ENCODE measurements at regions not wholly inside any gene's neighbourhood (a gene's known extent, or its start where the extent isn't known, plus 50 kb on each side); places are given as distances from the start of the nearest gene placed in this dataset.

- ATAC-seq = no peak
- Histone ChIP-seq H3K4me2 (no peak overlapping the region), H4K20me1 (replicated peaks; ENCODE audit: insufficient read depth) (no peaks in the 10 kb centered on the region), H3K4me3 (no peak overlapping the region), H3K9me2 (ENCODE audit: insufficient read depth) (no peaks in the 10 kb centered on the region), H3K27ac (ENCODE audit: low read depth) (no peak overlapping the region), H3K36me3 (ENCODE audit: insufficient read depth) (no peaks in the 10 kb centered on the region), H3K79me2 (replicated peaks; ENCODE audit: insufficient read depth) (no peaks in the 10 kb centered on the region), H3K4me1 (ENCODE audit: insufficient read depth) (no peaks in the 10 kb centered on the region), H2AFZ (no peak overlapping the region), H3F3A (replicated peaks; ENCODE audit: low read depth) (no peaks in the 10 kb centered on the region), H3K27me3 (ENCODE audit: insufficient read depth) (no peaks in the 10 kb centered on the region)
- no peaks in the 10 kb centered on the region; the same call in 2 of the 3 replicates for H3K9me3 Mint-ChIP-seq
- no peak for DNase-seq (ENCODE audit: low spot score)
- H3K27ac Mint-ChIP-seq = no peak overlapping the region
- peaks cover 3% of the 10 kb centered on the region for H3K27me3 Mint-ChIP-seq (ENCODE audit: insufficient read depth, low read depth, poor library complexity)
- no peak overlapping the region for H3K4me3 Mint-ChIP-seq
- no peaks in the 10 kb centered on the region for H3K36me3 Mint-ChIP-seq (ENCODE audit: low read depth)
- peak; percentile 72 for TF ChIP-seq ZNF331 (CRISPR knock-in tag; IDR thresholded peaks at IDR 0.05; ENCODE audit: low read depth)
- no peak for TF ChIP-seq JUNB (IDR thresholded peaks at IDR 0.05; ENCODE audit: unreplicated experiment)
- H3K4me1 Mint-ChIP-seq = peaks cover 6% of the 10 kb centered on the region
Measured at GRCh38 chr20:40008177-40008576, 680.9 kb downstream of the MAFB start.

- Mint-ChIP-seq H3K27ac (no peak overlapping the region), H3K36me3 (ENCODE audit: low read depth) (no peaks in the 10 kb centered on the region), H3K27me3 (ENCODE audit: insufficient read depth, low read depth, poor library complexity) (peaks cover 3% of the 10 kb centered on the region), H3K4me1 (peaks cover 17% of the 10 kb centered on the region), H3K9me3 (no peaks in the 10 kb centered on the region; the same call in 2 of the 3 replicates), H3K4me3 (no peak overlapping the region)
- Histone ChIP-seq H3K27ac (ENCODE audit: low read depth) (no peak overlapping the region), H3K4me1 (ENCODE audit: insufficient read depth) (peaks cover 5% of the 10 kb centered on the region), H3K27me3 (ENCODE audit: insufficient read depth) (no peaks in the 10 kb centered on the region), H3F3A (replicated peaks; ENCODE audit: low read depth) (no peaks in the 10 kb centered on the region), H3K79me2 (replicated peaks; ENCODE audit: insufficient read depth) (no peaks in the 10 kb centered on the region), H3K9me2 (ENCODE audit: insufficient read depth) (no peaks in the 10 kb centered on the region), H3K4me3 (no peak overlapping the region), H4K20me1 (replicated peaks; ENCODE audit: insufficient read depth) (no peaks in the 10 kb centered on the region), H2AFZ (no peak overlapping the region), H3K36me3 (ENCODE audit: insufficient read depth) (no peaks in the 10 kb centered on the region), H3K4me2 (no peak overlapping the region)
- DNase-seq (ENCODE audit: low spot score) (no peak), ATAC-seq (no peak)
- TF ChIP-seq CREB1 (CRISPR knock-in tag; IDR thresholded peaks at IDR 0.05; ENCODE audit: low read depth) (no peak), JUNB (IDR thresholded peaks at IDR 0.05; ENCODE audit: unreplicated experiment) (no peak), EZH2 (IDR thresholded peaks at IDR 0.05; ENCODE audit: low read depth, unreplicated experiment) (no peak), ZNF462 (CRISPR knock-in tag; IDR thresholded peaks at IDR 0.05) (no peak), ZNF331 (CRISPR knock-in tag; IDR thresholded peaks at IDR 0.05; ENCODE audit: low read depth) (no peak), REST (IDR thresholded peaks at IDR 0.05; ENCODE audit: unreplicated experiment) (no peak), POLR2AphosphoS5 (IDR thresholded peaks at IDR 0.05; ENCODE audit: low read depth) (no peak), EZH2phosphoT487 (IDR thresholded peaks at IDR 0.05; ENCODE audit: unreplicated experiment) (no peak), NANOG (IDR thresholded peaks at IDR 0.05; ENCODE audit: borderline replicate concordance) (no peak), CTCF (conservative IDR thresholded peaks at IDR 0.05; ENCODE audit: low read depth in 2 of 2) (no peak)
Measured at GRCh38 chr20:40006168-40006860, 682.7 kb downstream of the MAFB start.
